Esophagus muscularis mucosa (tissue), 4 donors: ENCODE measurements at regions not wholly inside any gene's neighbourhood (a gene's known extent, or its start where the extent isn't known, plus 50 kb on each side); places are given as distances from the start of the nearest gene placed in this dataset.
"Not testable (repeated sequence)": the region's sequence is repeated elsewhere in the genome, so short reads cannot be mapped to it uniquely, and the experiment has no call there.

Experiments
- DNase-seq: peaks from one replicate; pipeline ENCODE4 v3.0.0-alpha.2; 2017; ENCODE audit errors: extremely low spot score
- H3K27ac ChIP-seq, 4 donors: fragments of 200-600 bp; sonication (generic); replicated peaks in 1 of 4; 1 replicate in 3 of 4; 2 replicates in 1 of 4; pipeline ENCODE4 v1.5.1; 2016 to 2019; ENCODE audit warnings: mild to moderate bottlenecking in 1 of 4
- H3K27me3 ChIP-seq, 4 donors: fragments of 200-600 bp; sonication (generic); one replicate each; pipeline versions ENCODE4 v1.5.1 to v1.6.0; 2016 to 2019
- H3K36me3 ChIP-seq, 4 donors: fragments of 200-600 bp; sonication (generic); one replicate each; pipeline ENCODE4 v1.5.1; 2016 to 2019
- H3K4me1 ChIP-seq, 4 donors: fragments of 200-600 bp; sonication (generic); one replicate each; pipeline ENCODE4 v1.5.1; 2016 to 2019
- H3K4me3 ChIP-seq, 4 donors: fragments of 200-600 bp; sonication (generic); 1 replicate in 2 of 4; 2 replicates in 2 of 4; pipeline ENCODE4 v1.5.1; 2016 to 2019; ENCODE audit warnings: mild to moderate bottlenecking in 4 of 4, moderate library complexity in 1 of 4
- H3K9me3 ChIP-seq, 4 donors: fragments of 200-600 bp; sonication (generic); 1 replicate in 3 of 4; 2 replicates in 1 of 4; pipeline ENCODE4 v1.5.1; 2016 to 2019
- EP300 ChIP-seq: sonication (generic); formaldehyde crosslinking; IDR thresholded peaks from one replicate; pipeline ENCODE4 v1.6.1; 2017; ENCODE audit warnings: antibody characterized with exemption
- POLR2A ChIP-seq: fragments of 450-650 bp; IDR thresholded peaks from one replicate; pipeline ENCODE4 v1.6.1; 2017; ENCODE audit warnings: antibody characterized with exemption, moderate library complexity, mild to moderate bottlenecking, low read depth
- POLR2AphosphoS5 ChIP-seq, 2 donors: sonication (generic); formaldehyde crosslinking; IDR thresholded peaks; one replicate each; pipeline ENCODE4 v1.6.1; 2017; ENCODE audit warnings: antibody characterized with exemption in 2 of 2
- WGBS: methylation state at CpG from one replicate; pipeline ENCODE4 v1.1.5; 2018; 5-methylcytosine and 5-hydroxymethylcytosine counted together
- intact Hi-C: fragments of 100-400 bp; cut with DNase I; formaldehyde crosslinking; loops from one replicate; pipeline ENCODE4 v1.15.1; 2023
- TF ChIP-seq, protein P1 (sequence below), 3 experiments: fragments of 200-600 bp in 2 of 3; fragments of 450-650 bp in 1 of 3; sonication (generic) in 2 of 3; IDR thresholded peaks; one replicate each; pipeline ENCODE4 v1.5.1; 2017 to 2019; ENCODE audit warnings: antibody characterized with exemption in 3 of 3, mild to moderate bottlenecking in 2 of 3, moderate library complexity in 1 of 3

DNA sequence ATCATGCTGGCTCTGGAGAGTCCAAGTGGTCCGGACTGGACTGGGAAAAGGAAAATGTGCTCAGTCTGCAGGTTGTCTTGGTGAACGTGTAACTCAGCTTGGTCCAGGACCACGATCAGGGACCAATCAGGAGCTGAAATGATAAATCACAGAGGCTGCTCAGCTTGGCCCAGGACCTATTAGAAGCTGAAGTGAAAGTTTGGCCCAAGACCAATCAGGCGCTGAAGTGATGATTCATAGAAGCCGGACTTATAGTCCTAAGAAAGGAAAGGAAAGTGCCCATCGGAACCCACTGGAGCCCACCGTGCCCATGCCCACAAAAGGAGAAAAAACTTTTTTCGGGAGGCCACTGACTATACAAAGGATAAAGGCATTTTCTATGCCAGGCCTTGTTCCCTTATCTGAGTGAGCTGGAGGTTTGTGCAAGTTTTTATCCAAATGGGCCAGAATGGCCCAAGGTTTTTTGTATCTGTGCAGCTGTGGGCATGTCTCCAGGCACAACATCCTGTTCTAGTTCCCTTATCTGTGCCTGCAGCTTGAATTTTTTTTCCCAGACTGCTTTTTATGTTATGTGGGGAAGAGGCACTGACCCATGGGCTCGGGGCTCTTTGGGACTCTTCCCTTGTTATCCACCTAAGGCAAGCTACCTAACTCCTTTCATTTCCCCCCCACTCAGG, 194.4 kb downstream of the FAM133A start:
- DNase-seq, result no peak
- 80% methylated on average over 9 of the region's 9 CpGs for WGBS
- H3K27me3 ChIP-seq, result no peaks in the 10 kb centered on the region
- no peaks in the 10 kb centered on the region for H3K4me1 ChIP-seq
- no peaks in the 10 kb centered on the region for H3K36me3 ChIP-seq
- no peak overlapping the region for H3K27ac ChIP-seq
- intact Hi-C loops, result no loop called here
- TF ChIP-seq EP300, result no peak
- no peak for TF ChIP-seq POLR2A
- TF ChIP-seq, protein P1, sequence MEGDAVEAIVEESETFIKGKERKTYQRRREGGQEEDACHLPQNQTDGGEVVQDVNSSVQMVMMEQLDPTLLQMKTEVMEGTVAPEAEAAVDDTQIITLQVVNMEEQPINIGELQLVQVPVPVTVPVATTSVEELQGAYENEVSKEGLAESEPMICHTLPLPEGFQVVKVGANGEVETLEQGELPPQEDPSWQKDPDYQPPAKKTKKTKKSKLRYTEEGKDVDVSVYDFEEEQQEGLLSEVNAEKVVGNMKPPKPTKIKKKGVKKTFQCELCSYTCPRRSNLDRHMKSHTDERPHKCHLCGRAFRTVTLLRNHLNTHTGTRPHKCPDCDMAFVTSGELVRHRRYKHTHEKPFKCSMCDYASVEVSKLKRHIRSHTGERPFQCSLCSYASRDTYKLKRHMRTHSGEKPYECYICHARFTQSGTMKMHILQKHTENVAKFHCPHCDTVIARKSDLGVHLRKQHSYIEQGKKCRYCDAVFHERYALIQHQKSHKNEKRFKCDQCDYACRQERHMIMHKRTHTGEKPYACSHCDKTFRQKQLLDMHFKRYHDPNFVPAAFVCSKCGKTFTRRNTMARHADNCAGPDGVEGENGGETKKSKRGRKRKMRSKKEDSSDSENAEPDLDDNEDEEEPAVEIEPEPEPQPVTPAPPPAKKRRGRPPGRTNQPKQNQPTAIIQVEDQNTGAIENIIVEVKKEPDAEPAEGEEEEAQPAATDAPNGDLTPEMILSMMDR (IDR thresholded peaks at IDR 0.05), result no peak
- no peak for TF ChIP-seq POLR2AphosphoS5 (IDR thresholded peaks at IDR 0.05)
- no peak overlapping the region for H3K4me3 ChIP-seq
- no peaks in the 10 kb centered on the region for H3K9me3 ChIP-seq

DNA sequence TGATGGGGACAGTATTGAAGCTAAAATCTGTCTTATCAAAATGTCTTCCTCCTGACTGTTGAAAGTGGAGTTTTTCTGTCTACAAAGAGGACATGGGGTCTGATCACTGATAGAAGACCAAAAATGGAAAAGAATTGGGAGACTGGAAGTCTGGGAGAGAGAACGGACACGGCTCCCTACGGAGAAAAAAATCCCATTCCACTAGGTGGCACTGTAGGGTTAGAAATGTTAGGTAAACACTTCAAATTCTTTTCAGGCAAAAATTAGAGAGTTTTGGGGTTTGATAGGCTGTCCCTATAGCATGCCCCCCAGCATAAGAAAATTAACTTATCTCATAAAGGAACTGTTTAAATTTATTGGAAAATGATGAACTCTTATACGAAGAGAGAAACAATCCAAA, 200.5 kb downstream of the FAM133A start:
- Histone ChIP-seq H3K9me3 (peaks cover 0 to 6% (median 0%) of the 10 kb centered on the region in 4 donors), H3K27me3 (no peaks in the 10 kb centered on the region), H3K36me3 (no peaks in the 10 kb centered on the region), H3K27ac (no peak overlapping the region), H3K4me3 (no peak overlapping the region), H3K4me1 (no peaks in the 10 kb centered on the region)
- no peak for DNase-seq
- TF ChIP-seq, protein P1 (IDR thresholded peaks at IDR 0.05), result peak in 2 of 3 experiments; percentile 9 to 32
- TF ChIP-seq POLR2AphosphoS5 (IDR thresholded peaks at IDR 0.05), result no peak
- intact Hi-C loops, result no loop called here
- 19% methylated on average over 4 of the region's 4 CpGs for WGBS

DNA sequence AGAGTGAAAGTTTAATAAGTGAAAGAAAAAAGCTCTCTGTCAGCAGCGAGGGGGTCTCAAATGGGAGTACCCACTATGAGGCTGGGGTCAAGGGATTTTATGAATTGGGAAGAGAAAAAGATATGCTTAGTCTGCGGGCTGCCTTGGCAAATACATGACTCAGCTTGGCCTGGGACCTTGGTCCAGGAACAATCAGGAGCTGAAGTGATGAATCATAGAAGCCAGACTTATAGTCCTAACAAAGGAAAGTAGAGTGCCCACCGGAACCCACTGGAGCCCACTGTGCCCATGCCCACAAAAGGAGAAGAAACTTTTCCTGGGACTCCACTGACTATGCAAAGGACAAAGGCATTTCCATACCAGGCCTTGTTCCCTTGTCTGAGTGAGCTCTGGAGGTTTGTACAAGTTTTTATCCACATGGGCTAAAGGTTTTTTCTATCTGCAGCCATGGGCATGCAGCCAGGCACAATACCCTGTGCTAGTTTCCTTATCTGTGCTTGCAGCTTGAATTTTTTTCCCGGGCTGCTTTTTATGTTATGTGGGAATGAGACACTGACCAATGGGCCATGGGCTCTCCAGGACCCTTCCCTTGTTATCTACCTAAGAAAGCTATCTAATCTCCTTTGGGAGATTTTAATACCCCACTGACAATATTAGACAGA, 201.7 kb downstream of the FAM133A start:
- 85% methylated on average over 4 of the region's 4 CpGs for WGBS

DNA sequence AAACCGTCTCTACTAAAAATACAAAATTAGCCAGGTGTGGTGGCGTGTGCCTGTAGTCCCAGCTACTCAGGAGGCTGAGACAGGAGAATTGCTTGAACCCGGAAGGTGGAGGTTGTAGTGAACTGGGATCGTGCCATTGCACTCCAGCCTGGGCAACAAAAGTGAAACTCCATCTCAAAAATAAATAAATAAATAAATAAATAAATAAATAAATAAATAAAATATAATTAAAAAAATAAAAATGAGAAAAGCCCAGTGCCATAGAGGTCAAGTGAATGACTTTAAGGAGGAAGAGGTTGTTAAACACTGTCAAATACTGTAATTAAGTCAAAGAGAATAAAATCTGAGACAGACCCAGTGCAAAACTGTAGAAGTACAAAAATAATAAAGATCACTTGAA, 247.0 kb downstream of the FAM133A start:
- intact Hi-C loops, DNase-seq, H3K27ac ChIP-seq, H3K4me3 ChIP-seq, H3K4me1 ChIP-seq, H3K9me3 ChIP-seq, H3K36me3 ChIP-seq, H3K27me3 ChIP-seq: not testable (repeated sequence)
- 89% methylated on average over 4 of the region's 4 CpGs for WGBS

More for the DNA sequence above, 201.7 kb downstream of the FAM133A start:
- no peaks in the 10 kb centered on the region for H3K27me3 ChIP-seq
- intact Hi-C loops, result no loop called here
- no peaks in the 10 kb centered on the region for H3K4me1 ChIP-seq
- no peak overlapping the region for H3K27ac ChIP-seq
- no peak overlapping the region for H3K4me3 ChIP-seq
- DNase-seq, result no peak
- peaks cover 0 to 6% (median 0%) of the 10 kb centered on the region in 4 donors for H3K9me3 ChIP-seq
- no peak for TF ChIP-seq EP300
- no peak for TF ChIP-seq POLR2A
- TF ChIP-seq, protein P1 (IDR thresholded peaks at IDR 0.05), result no peak
- TF ChIP-seq POLR2AphosphoS5 (IDR thresholded peaks at IDR 0.05), result no peak
- no peaks in the 10 kb centered on the region for H3K36me3 ChIP-seq

DNA sequence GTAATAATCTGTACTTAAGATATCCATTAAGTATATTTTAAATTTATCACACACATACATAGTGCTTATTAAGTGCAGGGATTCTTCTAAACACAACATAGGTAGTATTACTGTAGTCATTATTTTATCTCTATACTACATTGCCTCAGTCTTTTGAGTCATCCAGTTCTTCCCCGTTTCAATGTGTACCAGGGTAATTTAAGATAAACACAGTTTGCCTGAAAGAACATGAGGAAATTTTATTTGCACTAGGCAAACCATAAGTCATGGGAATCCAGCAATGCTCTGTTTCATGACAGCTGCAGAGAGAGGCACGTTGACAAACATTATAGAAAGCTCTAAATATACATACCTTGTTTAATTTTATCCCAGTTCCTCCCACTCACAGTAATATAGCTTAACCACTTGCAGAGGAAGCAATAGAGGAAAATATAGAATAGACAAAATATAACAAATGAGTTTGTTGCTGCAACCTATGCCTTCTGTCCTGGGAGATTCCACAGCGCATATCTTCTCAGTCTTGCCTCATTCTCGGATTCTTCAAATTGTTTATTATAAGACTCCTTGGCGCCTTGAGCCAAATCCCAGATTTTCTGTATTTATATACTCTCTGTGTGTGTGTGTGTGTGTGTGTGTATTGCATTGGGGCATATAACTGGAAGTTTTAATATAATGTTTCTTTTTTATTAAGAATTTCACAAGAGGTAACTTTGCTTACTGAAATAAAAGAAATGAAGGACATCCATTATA, 258.6 kb downstream of the FAM133A start:
- no peaks in the 10 kb centered on the region for H3K36me3 ChIP-seq
- no peaks in the 10 kb centered on the region for H3K27me3 ChIP-seq
- 47% methylated on average over 5 of the region's 5 CpGs for WGBS
- no peak overlapping the region for H3K4me3 ChIP-seq
- H3K4me1 ChIP-seq, result no peaks in the 10 kb centered on the region
- H3K9me3 ChIP-seq, result no peaks in the 10 kb centered on the region
- no peak overlapping the region for H3K27ac ChIP-seq
- no peak for DNase-seq
- intact Hi-C loops, result no loop called here
- no peak for TF ChIP-seq POLR2AphosphoS5 (IDR thresholded peaks at IDR 0.05)
- TF ChIP-seq, protein P1 (IDR thresholded peaks at IDR 0.05), result no peak
- no peak for TF ChIP-seq EP300
- no peak for TF ChIP-seq POLR2A
